Peyer's patch (tissue), 4 donors: ENCODE measurements at regions not wholly inside any gene's neighbourhood (a gene's known extent, or its start where the extent isn't known, plus 50 kb on each side); places are given as distances from the start of the nearest gene placed in this dataset.

Experiments used
- DNase-seq, 3 donors: peaks; one replicate each; pipeline ENCODE4 v3.0.0-alpha.2; 2017 to 2019
- H3K27ac ChIP-seq, 4 donors: fragments of 200-600 bp; sonication (generic); one replicate each; pipeline ENCODE4 v1.5.1; 2016 to 2019
- H3K27me3 ChIP-seq, 2 donors: fragments of 200-600 bp; sonication (generic); one replicate each; pipeline ENCODE4 v1.5.1; 2019
- H3K36me3 ChIP-seq, 3 donors: fragments of 200-600 bp; sonication (generic); one replicate each; pipeline ENCODE4 v1.5.1; 2016 to 2019
- H3K4me1 ChIP-seq, 4 donors: fragments of 200-600 bp; sonication (generic); one replicate each; pipeline ENCODE4 v1.5.1; 2016 to 2019
- H3K4me3 ChIP-seq, 4 donors: fragments of 200-600 bp; sonication (generic); 1 replicate in 3 of 4; 2 replicates in 1 of 4; pipeline ENCODE4 v1.5.1; 2016 to 2019; ENCODE audit warnings: mild to moderate bottlenecking in 1 of 4
- H3K9me3 ChIP-seq, 4 donors: fragments of 200-600 bp; sonication (generic); one replicate each; pipeline ENCODE4 v1.5.1; 2016 to 2019; ENCODE audit warnings: mild to moderate bottlenecking in 1 of 4
- POLR2A ChIP-seq, 2 donors: fragments of 450-650 bp; IDR thresholded peaks; one replicate each; pipeline ENCODE4 v1.5.1; 2017; ENCODE audit warnings: antibody characterized with exemption in 2 of 2, mild to moderate bottlenecking in 2 of 2, moderate library complexity in 2 of 2
- TF ChIP-seq, protein P1 (sequence below), 6 experiments: fragments of 450-650 bp in 4 of 6; fragments of 200-600 bp in 2 of 6; sonication (generic) in 1 of 6; IDR thresholded peaks; one replicate each; pipeline ENCODE4 v1.5.1; 2017 to 2019; ENCODE audit warnings: antibody characterized with exemption in 6 of 6, mild to moderate bottlenecking in 3 of 6, moderate library complexity in 1 of 6

DNA sequence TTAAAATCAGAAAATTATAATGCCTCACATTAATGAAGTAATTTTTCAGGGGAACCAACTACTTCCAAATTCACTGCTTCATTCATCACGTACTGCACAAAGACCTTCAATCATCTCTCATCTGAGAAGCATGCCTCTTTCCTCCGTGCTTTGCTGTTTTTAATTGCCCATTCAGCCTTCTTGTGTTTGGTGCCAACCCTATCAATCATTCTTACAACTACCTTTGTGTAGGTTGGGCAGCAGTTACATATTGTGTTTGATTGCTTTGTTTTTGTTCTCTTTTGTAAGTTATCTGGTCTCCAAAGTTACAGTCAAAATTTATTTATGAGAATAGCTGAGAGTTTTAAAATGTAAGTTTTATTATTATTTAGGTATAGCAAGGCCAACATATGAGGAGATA lies 549.0 kb upstream of the SLC8A1 start:
- H3K4me1 ChIP-seq: no peaks in the 10 kb centered on the region
- no peak overlapping the region for H3K27ac ChIP-seq
- H3K9me3 ChIP-seq: no peaks in the 10 kb centered on the region
- no peaks in the 10 kb centered on the region for H3K27me3 ChIP-seq
- DNase-seq: no peak
- H3K4me3 ChIP-seq: no peak overlapping the region
- H3K36me3 ChIP-seq: no peaks in the 10 kb centered on the region
- TF ChIP-seq, protein P1, sequence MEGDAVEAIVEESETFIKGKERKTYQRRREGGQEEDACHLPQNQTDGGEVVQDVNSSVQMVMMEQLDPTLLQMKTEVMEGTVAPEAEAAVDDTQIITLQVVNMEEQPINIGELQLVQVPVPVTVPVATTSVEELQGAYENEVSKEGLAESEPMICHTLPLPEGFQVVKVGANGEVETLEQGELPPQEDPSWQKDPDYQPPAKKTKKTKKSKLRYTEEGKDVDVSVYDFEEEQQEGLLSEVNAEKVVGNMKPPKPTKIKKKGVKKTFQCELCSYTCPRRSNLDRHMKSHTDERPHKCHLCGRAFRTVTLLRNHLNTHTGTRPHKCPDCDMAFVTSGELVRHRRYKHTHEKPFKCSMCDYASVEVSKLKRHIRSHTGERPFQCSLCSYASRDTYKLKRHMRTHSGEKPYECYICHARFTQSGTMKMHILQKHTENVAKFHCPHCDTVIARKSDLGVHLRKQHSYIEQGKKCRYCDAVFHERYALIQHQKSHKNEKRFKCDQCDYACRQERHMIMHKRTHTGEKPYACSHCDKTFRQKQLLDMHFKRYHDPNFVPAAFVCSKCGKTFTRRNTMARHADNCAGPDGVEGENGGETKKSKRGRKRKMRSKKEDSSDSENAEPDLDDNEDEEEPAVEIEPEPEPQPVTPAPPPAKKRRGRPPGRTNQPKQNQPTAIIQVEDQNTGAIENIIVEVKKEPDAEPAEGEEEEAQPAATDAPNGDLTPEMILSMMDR (IDR thresholded peaks at IDR 0.05): no peak
- no peak for TF ChIP-seq POLR2A (IDR thresholded peaks at IDR 0.05)

DNA sequence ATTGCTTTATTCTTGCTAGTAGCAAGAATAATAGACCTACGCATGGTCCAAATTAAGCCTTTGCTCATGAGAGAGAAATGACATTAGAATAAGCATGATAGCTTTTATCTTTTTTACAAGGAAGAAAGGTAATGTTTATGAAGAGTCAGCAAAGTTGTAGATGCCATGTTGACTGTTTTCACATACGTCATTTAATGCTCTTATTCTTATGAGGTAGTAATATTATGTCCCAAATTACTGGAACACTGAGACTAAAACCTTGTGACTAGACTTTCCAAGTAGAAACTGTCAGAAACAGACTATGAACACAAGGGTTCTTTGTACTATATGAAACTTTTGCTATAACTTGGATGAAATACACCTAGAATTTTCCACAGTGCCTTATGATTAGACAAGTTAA lies 552.8 kb upstream of the SLC8A1 start:
- TF ChIP-seq POLR2A (IDR thresholded peaks at IDR 0.05): no peak
- TF ChIP-seq, protein P1 (IDR thresholded peaks at IDR 0.05): no peak
- Histone ChIP-seq H3K4me3 (no peak overlapping the region), H3K36me3 (no peaks in the 10 kb centered on the region), H3K4me1 (no peaks in the 10 kb centered on the region), H3K27me3 (no peaks in the 10 kb centered on the region), H3K9me3 (no peaks in the 10 kb centered on the region), H3K27ac (no peak overlapping the region)
- DNase-seq: no peak

DNA sequence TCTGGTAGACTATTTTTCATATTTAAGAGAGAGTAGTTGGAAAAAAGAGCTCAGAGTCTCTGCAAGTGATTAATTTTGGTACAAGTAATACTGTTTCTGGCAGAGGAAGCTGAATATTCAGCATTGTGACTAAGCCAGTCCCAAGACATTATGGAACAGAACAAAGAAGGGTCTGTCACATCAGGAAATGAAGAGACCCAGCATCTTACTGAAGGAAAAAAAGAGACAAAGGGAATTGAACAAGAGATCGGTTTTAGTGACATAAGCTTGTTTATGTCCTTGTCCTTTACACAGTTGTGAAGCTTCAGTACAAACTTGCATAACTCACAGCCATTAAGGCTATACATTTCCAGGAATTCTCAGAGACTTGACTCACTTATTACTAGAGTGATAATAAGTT lies 568.5 kb upstream of the SLC8A1 start:
- no peak overlapping the region for H3K27ac ChIP-seq
- H3K36me3 ChIP-seq: no peaks in the 10 kb centered on the region
- H3K4me1 ChIP-seq: no peaks in the 10 kb centered on the region
- H3K4me3 ChIP-seq: no peak overlapping the region
- DNase-seq: no peak
- no peak for TF ChIP-seq POLR2A (IDR thresholded peaks at IDR 0.05)
- TF ChIP-seq, protein P1 (IDR thresholded peaks at IDR 0.05): no peak
- no peaks in the 10 kb centered on the region for H3K9me3 ChIP-seq
- H3K27me3 ChIP-seq: no peaks in the 10 kb centered on the region

DNA sequence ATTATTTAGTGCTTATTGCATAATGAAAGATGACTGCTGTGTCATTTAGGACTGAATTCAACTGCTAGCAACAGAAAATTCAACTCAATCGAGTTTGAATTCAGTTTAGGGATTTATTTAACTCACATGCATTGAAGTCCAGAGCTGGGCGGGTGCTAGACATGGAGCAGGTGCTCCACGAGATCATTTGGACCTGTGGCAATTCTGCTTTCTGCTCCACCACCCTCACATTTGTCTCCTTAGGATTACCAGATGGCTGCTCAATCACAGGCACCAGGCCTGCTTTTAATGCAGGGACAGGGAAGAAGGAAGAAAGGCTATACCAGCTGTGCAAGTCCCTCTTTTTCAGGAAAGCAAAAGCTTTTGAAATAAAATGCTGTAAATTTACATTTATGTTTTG lies 572.9 kb upstream of the SLC8A1 start:
- no peak for DNase-seq

DNA sequence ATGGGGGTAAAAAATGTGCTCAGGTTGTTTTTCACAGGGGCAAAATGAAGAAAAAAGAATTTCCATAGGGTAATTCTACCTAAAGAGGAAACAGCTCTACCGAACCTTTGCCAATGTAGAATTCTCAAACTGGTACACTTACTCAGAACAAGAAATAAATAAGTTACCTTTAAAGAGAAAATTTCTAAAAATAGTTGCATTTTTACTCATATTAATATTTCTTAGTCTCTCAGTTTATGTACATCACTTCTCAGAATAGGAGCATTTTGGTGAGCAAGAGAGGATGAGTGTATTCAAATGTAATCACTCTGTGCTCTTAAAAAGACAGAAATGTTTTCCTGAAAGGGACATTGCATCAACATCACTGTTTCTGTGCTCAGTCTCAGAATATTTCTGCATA lies 574.7 kb upstream of the SLC8A1 start:
- Histone ChIP-seq H3K4me1 (no peaks in the 10 kb centered on the region), H3K36me3 (no peaks in the 10 kb centered on the region), H3K27ac (no peak overlapping the region), H3K9me3 (no peaks in the 10 kb centered on the region), H3K27me3 (no peaks in the 10 kb centered on the region), H3K4me3 (no peak overlapping the region)
- no peak for TF ChIP-seq POLR2A (IDR thresholded peaks at IDR 0.05)
- TF ChIP-seq, protein P1 (IDR thresholded peaks at IDR 0.05): no peak
- no peak for DNase-seq

More for the DNA sequence above, 572.9 kb upstream of the SLC8A1 start:
- TF ChIP-seq POLR2A (IDR thresholded peaks at IDR 0.05): no peak
- no peaks in the 10 kb centered on the region for H3K4me1 ChIP-seq
- no peaks in the 10 kb centered on the region for H3K27me3 ChIP-seq
- no peaks in the 10 kb centered on the region for H3K36me3 ChIP-seq
- no peaks in the 10 kb centered on the region for H3K9me3 ChIP-seq
- H3K4me3 ChIP-seq: no peak overlapping the region
- no peak overlapping the region for H3K27ac ChIP-seq

DNA sequence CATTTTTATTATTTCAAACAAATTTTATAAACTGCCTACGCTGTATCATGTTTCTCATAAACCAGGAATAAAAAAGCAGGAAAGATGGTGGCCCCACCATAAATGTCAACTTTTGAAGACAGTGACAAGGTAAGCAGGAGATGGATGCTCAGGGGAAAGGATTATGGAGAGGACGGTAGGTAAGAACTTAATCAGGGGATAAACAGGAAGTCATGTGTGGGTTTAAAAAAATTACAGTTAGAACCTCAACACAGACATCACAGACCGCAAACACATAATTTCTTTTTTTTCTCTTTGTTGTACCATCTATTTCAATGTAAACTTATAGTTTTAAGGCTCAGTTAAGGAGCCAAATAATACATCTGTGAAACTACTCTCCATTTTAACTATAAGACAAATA lies 575.2 kb upstream of the SLC8A1 start:
- Histone ChIP-seq H3K27ac (no peak overlapping the region), H3K27me3 (no peaks in the 10 kb centered on the region), H3K4me1 (no peaks in the 10 kb centered on the region), H3K4me3 (no peak overlapping the region), H3K36me3 (no peaks in the 10 kb centered on the region), H3K9me3 (no peaks in the 10 kb centered on the region)
- TF ChIP-seq, protein P1 (IDR thresholded peaks at IDR 0.05): no peak
- TF ChIP-seq POLR2A (IDR thresholded peaks at IDR 0.05): no peak
- no peak for DNase-seq
